ENCODE measurements at regions not wholly inside any gene's neighbourhood (a gene's known extent, or its start where the extent isn't known, plus 50 kb on each side); places are given as distances from the start of the nearest gene placed in this dataset.

DNA sequence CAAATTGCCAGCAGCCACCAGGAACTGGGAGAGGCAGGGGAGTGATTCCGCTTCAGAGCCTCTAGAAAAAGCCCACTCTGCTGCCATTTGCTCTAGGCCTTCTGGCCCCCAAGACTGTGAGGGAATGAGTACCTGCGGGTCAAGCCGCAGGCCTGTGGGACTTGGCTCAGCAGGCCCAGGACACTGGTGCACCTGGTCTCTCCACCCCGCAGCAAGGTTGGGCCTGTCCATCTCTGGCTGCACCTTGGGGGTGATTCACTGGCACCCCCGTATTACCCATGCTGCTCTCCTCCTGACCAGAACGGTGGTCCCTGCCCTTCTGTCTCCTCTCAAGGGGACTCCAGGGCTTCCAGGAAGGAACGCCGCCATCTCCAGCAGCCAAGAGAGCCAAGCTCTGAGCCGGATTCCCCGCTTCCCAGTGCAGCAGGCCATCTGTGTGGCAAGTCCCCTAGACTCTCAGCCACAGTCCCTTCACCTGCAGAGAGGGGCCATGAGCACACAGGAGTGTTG lies 78.4 kb upstream of the OLFM1 start:
- no peak for DNase-seq (ENCODE audit: low spot score)

DNA sequence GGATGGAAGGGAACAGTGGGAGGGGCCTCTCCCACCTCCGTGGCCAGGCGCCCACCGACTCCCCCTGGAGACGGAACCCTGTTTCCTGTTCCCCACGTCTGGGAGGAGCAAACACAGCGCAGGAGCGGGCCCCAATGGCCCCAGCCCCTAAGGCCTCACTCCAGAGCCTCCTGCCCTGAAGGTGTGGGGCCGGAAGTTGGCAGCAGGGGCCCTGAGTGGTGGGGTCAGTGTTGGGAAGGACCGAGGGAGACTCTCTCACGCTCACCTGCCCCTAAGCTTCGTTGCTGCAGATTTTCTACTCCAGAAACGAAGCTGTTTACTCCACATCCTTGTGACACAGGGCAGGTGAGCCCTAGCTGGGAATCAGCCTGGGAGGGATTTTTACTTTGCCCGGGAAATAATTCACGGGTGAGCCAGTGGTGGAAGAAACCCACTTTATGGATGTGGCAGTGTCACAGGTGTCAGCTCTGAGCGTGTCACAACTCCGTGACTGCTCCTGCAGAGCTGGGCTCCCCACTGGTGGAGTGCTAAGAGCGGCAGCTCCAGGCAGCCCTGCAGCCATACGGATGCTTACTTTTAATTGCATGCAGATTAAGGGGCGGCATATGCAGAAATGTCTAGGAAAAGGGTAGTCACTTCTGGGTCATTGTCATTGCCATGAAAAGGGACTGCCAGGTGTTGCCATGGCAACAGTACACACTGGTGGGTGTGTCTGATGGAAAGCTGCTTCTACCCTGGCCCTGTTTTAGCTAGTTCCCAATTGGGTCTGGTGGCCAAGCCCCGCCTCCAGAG lies 77.5 kb upstream of the OLFM1 start:
- no peak for DNase-seq (ENCODE audit: low spot score)

DNA sequence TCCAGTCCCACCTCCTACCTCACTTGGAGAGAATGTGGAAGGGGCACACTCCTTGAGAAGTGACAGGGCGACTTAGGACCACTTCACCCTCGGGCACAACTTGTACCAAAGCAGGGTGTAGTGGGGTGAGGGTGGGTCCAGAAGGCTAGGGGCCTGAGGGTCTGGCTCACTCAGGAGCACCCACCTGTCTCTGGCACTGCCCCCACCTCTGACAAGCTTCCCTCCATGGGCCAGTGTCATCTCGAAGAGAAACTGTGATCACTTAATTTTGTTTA lies 76.9 kb upstream of the OLFM1 start:
- DNase-seq (ENCODE audit: low spot score): no peak

DNA sequence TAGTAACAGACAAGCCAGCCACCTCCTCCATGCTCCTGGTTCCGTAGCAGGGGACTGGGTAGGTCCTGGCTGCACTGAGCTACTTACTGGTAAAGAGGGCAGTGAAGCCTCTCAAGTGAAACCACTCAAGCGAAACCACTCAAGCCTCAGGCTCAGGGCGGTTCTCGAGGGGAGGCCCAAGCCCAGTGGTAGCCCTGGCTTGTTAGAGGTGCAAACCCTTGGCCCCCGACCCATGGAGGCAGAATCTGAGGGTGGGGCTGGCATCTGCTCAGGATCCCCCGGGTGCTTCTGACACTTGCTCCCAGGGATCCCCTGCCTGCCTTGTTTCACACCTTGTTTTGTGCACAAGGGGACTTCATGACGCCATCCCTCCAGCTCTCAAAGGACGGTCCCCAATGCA lies 76.5 kb upstream of the OLFM1 start:
- no peak for DNase-seq (ENCODE audit: low spot score)

DNA sequence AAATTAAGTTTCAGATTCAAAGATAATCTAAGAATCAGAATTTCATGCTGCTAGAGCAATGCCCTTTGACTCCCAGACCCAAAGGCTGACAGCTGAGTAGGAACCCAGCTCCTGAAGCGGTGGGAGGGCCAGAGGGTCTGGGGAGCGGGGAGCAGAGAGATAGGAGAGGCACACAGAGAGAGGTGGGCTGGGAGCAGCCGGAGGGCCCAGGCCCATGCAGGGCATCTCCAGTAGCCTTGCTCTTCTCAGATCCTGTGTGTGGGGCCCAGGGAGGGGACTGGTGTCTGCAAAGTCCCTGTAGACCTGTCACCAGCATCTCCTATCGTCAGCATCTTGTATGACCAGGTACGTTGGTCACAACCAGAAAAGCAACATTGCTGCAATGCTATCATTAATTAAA lies 75.3 kb upstream of the OLFM1 start:
- DNase-seq (ENCODE audit: low spot score): no peak

DNA sequence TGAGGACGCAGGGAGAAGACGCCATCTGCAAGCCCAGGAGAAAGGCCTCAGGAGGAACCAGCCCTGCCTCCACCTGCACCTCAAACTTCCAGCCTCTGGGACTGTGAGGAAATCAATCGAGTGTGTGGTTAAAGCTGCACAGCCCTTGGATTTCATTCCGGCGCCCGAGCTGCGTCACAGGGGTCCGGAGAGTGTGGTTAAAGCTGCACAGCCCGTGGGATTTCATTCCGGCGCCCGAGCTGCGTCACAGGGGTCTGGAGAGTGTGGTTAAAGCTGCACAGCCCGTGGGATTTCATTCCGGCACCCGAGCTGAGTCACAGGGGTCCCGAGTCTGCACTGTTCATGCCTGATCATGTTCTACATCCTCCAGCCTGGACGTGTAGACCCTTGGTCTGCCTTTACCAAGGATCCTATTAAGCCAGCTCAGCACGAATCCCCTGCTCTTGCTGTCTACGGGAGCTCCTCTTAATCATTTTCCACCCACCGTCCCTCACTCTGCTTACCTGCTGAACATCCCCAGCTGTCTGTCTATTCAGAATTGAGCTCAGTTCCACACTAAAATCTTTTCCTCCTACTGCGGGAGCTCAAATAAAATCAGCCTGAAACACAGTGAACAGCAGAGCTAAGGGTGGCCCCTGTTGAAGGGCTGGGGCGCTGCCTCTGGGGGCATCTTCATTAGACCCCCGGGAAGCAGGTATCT lies 73.0 kb upstream of the OLFM1 start:
- peak; percentile 35 for DNase-seq (ENCODE audit: low spot score)

DNA sequence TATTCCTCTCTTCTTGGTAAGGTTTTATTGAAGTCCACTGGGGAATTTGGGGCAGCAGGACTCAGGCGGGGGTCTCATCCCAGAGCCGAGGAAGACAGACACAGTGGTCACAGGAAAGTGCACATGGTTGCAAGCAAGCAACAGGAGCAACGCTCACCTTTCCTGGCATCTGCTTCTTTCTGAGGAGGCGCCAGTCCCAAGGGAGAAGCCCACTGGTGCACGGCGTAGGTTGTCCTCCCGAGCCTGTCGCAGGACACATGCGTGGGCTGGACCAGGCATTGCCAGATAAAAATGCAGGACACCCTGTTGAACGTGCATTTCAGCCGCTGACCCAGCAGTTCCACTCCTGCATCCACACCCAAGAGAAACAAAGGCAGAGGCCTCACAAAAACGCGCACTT lies 72.4 kb upstream of the OLFM1 start:
- no peak for DNase-seq (ENCODE audit: low spot score)

DNA sequence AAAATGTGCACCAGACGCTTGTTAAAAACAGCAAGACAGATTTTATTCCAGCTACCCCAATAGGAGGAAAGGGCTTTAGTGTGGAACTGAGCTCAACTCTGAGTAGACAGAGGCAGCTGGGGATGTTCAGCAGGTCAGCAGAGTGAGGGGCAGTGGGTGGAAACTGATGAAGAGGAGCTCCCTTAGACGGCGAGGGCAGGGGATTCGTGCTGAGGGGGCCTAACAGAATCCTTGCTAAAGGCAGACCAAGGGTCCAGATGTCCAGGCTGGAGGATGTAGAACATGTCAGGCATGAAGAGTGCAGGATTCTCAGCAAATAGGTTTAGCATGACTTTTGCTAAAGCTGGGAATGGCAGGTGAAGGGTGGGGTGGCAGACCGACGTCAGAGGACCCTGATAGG lies 71.9 kb upstream of the OLFM1 start:
- no peak for DNase-seq (ENCODE audit: low spot score)

DNA sequence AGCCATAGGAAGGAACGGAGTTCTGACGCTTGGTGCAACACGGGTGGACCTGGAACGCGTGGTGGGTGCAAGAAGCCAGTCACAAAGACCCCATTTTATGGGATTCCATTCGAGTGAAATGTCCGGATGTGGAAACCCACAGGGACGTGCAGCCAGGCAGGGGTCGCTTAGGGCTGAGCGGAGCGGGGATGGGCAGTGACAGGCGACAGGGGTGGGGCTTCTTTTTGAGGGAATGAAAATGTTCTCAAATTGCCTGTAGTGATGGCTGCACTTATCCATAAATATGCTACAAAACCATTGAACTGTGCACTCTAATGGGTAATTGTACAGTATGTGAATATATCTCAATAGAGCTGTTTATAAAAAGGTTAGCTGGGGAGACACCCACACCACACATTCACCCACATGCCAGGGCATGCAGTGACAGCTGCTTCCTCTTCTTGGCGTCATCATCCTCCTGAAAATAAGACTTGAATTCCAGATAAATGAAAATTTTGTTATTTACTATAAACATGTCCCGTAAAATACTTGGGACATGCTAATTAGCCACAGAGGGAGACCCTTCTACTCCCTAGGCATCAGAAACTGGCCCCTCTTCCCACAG lies 71.3 kb upstream of the OLFM1 start:
- no peak for DNase-seq (ENCODE audit: low spot score)

DNA sequence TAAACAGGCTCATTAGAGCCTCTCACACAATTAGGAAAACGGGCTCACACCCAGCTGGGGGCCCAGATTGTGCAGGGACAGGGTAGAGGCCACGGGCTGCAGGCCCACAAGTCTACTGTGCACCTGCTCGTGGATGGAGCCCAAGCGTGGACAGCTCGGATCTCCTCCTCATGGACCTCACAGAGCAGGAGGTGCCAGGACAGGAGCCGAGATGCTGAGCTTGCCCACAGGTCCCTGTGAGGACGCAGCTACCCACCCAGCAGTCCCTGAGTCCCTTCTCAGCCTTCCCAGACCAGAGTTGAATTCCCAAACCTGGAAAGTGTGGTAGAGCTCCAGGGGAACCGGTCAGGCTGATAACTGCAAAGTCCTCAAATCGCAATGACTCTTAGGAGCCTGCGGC lies 70.6 kb upstream of the OLFM1 start:
- DNase-seq (ENCODE audit: low spot score): no peak

DNA sequence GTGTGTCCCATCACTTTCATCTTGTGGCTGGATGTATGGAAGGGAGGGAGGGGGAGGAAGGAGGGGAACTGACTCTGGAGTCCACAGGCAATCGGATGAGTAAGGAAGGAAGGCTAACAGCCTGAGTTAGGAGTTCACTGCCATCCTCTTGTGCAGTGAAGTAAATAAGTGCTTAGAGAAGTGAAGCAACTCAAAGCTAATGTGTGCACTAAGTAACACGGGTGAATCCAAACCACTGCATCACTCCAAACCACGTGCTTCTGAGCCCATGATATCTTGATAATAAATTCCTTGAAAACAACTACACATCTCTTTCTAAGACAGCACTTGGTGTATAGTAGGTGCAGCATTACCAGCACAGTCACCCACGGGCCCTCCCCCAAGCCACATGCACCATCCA lies 69.6 kb upstream of the OLFM1 start:
- no peak for DNase-seq (ENCODE audit: low spot score)

DNA sequence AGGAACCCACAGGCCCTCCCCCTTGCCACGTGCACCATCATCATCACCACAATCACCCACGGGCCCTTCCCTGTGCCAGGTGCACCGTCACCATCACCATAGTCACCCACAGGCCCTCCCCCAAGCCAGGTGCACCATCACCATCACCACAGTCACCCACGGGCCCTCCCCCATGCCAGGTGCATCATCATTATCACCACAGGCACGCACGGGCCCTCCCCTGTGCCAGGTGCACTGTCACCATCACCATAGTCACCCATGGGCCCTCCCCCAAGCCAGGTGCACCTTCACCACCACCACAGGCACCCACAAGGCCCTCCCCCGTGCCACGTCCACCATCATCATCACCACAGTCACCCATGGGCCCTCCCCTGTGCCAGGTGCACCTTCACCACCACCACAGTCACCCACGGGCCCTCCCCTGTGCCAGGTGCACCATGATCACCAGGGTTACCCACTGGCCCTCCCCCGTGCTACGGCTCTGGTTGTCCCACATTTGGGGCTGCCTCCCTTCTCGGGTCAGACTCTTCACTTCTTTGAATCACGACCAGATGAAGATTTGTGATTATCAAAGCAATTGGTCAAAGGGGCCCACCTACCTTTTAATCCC lies 69.1 kb upstream of the OLFM1 start:
- DNase-seq (ENCODE audit: low spot score): no peak

DNA sequence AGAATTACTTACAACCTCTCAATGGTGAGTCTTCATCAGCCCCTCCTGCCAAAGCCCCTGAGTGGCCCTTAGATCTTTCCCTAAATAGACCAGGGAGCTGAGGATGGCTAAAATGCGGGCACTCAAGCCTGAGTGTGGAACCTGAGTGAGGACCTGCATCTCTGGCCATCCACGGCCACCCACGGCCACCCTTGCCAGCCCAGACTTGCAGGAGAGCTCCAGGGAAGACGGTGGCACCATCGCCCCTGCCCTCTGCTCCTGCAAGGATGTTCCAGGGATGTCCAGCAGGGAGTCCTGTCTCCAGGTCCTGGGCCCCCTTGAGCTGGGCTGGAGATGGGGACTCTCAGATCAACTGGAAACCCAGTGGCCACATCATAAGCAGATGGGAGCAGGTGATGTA lies 68.2 kb upstream of the OLFM1 start:
- no peak for DNase-seq (ENCODE audit: low spot score)

DNA sequence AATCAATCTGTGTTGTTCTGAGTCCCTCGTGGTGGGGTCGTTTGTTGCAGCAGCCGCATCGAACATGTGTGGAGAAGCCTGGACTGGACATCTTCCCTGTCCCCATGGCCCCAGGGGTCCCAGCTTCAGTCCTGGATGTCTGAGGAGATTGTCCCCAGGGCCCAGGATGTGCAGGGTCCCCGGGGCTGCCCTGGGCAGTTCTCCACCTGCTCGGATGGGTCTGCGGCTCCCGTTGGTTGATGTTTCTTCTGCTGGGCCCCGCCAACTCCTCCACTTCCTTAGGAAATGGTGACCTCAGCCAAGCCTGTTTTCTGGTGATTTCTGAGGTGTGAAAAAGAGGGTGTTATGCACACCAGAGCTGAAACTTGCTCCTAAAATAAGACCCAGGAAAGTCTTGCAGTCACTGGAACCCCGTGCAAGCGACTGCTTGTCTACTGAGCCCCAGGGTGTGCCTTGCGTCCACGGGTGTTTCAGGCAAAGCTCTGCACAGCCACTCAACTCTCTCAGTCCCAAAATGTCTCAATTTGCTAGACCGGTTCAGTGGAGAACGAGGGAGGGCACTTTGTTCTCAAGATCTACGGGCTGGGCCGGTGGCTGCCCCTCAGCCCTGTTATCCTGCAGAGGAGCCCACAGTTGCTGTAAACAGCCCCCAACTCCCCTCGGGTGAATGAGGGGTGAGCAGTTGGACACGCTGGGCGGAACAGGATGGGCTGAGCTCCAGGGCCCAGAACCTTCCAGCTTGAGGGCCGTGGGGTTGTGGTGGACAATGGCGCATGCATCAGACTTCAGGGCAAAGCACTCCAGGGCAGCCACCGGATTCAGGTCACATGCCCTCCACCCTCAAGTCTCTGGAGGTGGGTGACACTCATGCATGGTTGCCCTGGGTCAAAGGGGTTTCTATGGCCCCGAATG lies 66.7 kb upstream of the OLFM1 start:
- DNase-seq (ENCODE audit: low spot score): no peak

DNA sequence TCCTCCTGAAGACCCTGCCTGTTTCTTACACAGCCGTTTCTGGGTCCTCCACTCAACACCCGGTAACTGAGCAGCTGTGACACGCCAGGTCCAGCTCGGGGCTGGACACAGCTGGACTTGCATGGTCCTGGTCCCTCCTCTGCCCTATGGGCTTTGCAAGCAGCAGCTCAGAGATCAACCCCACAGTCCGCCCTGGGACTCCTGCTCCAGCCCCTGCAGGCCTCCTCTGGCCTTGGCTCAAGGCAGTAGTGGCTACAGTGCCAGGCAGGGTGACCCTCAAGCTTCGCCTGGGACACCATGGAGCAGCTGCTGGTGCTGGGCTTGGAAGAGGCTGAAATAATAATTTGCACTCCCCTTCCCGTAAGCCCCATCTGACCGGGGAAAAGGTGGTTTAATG lies 66.1 kb upstream of the OLFM1 start:
- DNase-seq (ENCODE audit: low spot score): no peak

DNA sequence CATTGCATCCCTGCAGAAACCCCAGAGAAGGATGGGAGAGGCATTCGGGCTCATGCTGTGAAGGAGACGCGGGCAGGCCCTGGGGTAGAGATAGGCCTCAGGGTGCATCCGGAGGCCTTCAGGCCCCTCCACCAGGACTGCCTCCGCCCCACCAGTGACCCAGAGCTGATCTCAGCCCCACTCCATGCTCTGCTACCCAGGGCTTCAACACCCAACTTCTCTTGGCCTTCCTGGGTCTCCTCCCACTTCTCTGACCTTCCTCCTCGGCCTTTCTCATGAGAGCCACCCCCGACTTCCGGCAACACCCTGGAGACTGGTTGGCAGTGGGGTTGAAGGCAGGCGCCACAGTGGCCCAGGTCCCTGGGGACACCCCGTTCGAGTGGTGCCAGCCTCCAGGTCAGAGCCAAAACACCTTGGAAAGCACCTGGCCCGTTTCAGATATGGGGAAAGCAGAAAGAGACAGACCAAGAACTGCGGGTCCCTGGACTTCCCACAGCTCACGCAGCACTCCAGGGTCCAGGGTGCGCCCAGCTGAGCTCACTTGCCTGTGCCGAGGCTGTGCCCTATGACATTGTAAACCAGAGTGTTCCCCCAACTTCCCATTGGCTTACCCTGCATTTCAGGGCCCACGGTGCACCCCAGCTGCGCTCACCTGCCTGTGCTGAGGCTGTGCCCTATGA lies 65.1 kb upstream of the OLFM1 start:
- no peak for DNase-seq (ENCODE audit: low spot score)

DNA sequence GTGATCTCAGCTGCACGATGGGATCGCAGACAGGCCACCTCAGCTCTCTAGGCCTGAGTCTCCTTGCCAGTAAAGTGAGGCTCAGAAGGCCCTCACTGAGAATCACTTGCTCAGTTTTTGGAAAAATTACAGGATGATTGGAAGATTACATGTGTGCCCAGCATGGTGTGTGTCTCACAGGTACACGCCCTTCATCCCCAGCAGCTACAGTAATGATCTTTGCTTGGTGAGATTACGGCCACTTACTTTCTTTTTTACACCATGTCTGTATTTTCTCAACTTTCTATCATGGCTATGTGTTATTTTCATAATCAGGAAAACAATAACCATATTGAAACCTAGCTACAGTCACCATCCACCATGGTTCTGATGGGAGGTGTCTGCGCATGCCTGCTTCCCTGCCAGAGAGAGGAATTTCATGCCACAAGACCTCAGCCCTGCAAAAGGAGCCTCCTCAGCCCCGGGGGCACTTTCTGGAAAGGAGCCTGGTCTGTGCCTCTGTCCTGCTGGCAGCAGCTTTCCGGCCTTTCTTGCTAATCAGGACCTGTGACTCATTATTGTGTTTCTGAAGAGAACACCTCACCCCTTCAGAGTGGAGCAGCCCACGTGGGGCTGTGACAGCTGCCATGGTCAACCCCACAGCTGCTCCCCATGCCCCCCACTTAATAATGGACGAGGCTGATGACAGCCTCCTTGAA lies 64.2 kb upstream of the OLFM1 start:
- peak; percentile 76 for DNase-seq (ENCODE audit: low spot score)

DNA sequence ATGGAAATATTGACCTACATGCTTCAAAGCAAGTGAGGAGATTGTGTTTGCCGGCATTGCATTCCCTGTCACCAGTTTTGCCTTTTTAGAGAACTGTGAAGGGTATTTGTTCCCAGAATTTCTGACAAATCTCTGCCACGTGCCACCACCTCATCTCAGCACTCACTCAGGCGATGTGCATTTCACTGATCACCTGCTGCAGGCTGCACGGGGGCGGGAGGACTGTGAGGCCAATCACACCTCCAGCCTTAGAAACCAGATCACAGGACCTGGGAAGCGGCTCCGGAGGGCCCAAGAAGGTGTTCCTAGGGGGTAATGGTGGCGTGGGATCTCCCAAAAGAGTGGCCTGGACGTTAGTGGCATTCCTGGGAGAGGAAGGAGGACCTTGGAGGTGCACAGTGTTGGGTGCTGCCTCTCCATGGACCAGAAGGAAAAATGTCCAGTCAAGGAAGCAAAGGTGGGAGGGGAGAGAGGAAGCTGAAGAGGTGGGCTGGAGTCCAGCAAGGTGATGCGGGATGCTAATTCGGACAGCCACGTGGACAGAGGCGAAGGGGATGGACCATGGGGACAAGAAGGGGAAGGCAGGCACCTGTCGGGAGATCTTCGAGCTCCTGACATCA lies 63.6 kb upstream of the OLFM1 start:
- no peak for DNase-seq (ENCODE audit: low spot score)

DNA sequence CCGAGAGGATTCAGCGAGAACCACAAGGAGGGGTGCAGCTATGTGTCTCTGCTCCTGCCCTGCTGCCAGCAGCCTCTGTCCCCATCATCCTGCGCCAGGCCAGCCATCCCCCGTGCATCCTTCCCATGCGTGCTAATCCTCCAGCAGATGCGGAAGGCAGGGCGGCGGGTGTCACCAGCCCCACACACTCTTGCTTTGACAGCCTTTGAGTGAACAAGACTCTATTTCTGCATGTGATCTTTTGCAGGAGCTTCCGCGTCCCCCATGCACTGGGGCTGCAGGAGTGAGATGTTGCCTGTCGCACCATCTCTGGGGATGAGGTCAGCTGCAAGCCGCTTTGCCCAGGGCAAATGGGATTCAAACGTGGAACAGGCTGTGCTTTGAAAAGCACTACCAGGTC lies 58.0 kb upstream of the OLFM1 start:
- no peak for DNase-seq (ENCODE audit: low spot score)

All from umbilical cord (tissue), 1 donor.